Left forelimb (tissue), 1 donor: ENCODE measurements at regions not wholly inside any gene's neighbourhood (a gene's known extent, or its start where the extent isn't known, plus 50 kb on each side); places are given as distances from the start of the nearest gene placed in this dataset.

Experiments
- DNase-seq: peaks from one replicate; pipeline ENCODE4 v3.0.0-alpha.2; 2018; ENCODE audit warnings: low spot score

DNA sequence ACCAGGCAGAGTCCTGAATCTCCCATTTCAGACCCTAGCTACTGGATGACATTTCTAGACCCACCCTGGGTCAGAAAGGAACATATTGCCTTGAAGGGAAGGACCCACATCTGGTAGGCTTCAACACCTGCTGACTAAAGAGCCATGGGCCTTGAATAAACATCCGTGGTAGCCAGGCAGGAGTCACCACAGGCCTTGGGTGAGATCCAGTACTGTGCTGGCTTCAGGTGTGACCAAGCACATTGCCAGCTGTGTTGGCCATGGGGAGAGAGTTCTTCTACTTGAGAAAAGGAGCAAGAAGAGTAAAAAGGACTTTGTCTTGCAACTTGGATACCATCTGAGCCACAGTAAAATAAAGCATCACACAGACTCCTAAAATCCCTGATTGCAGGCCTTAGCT lies 332.6 kb downstream of the SLC16A7 start:
- DNase-seq, result no peak

DNA sequence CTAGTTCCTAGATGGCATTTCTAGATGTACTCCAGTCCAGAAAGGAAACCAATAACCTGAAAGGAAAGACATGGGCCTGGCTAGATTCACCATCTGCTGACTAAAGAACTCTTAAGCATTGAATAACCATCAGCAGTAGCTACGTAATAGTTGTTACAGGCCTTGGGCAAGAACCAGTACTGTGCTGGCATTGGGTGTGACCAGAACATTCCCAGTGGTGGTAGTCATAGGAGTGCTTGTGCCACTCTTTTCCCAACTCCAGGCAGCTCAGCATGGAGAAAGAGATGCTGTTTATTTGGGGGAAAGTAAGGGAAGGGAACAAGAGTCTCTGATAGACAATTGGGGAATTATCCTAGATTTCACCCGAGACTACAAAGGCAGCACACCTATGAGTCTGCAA lies 333.3 kb downstream of the SLC16A7 start:
- no peak for DNase-seq

DNA sequence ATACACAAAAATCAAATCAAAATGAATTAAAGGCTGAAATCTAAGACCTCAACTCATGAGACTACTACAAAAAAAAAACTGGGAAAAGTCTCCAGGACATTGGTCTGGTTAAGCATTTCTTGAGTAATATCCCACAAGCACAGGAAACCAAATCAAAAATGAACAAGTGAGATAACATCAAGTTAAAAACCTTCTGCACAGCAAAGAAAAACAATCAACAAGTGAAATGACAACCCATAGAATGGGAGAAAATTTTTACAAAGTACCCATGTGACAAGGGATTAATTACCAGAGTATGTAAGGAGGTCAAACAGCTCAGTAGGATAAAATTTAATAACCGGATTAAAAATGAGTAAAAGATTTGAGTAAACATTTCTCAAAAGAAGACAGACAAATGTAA lies 338.7 kb downstream of the SLC16A7 start:
- no peak for DNase-seq

DNA sequence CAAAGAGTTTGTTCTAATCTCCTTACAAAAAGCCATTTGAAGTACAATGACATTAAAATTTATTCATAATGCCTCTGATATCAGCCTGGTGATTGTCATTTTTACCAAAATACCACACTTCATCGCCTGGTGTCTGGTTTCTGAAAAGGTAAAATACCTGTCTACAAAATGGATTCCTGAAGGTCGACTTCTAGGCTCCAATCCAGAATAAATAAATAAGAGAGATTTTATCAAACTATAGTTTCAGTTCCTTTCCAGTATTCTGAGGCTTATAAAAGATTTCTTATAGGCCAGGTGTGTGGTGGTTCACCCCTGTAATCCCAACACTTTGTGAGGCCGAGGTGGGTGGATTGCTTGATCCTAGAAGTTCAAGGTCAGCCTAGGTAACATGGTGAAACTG lies 340.7 kb downstream of the SLC16A7 start:
- no peak for DNase-seq

DNA sequence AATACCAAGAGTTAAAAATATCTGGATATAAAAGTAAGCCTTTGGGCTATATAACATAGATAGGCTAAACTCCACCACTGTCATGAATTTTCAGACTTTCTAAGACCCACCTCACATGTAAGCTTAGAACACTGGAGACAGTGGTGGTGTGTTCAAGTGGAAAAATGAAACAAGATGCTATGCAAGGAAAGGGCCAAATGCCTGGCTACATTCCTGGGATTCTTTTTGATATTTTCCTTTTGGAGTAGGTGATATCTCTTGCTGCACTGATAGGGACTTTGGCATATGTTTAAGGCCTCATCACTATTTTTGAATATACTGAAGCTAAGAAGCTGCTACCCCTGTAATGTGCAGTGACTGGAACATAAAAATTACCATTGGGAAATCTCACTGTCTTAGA lies 341.3 kb downstream of the SLC16A7 start:
- no peak for DNase-seq

DNA sequence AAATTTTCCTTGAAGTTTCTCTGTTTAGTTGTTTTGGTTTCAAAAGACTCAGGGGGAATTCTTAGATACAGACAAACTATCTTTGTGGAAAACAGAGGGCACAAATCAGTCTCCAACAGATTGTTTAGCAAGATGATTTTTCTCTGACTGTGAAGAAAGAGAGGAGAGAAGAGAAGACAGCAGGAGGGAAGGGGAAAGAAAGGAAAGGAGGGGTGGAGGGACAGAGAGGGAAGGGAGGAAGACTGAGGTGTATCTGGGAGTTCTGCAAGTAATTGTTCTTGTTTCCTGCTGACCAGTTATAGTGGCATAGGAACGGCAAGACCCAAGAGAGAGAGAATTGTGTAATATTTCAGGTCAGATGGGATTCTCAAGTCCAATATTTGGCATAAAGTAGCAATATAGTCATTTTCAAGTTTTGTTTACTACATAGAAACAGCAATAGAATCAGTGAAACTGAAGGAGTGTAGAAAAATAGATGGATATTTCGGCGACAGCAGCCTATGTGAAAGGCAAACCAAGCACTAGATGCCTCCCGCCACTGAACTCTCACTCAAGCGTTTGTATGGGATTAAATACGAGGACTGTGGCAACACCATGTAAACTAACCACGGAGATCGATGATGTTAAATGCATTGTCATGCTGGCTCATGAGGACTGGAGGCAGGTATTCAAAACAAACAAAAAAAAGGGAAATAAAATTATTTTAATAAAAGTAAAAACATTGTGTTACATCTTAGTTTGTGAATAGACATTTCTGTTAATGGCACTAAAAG lies 342.5 kb downstream of the SLC16A7 start:
- DNase-seq, result no peak

DNA sequence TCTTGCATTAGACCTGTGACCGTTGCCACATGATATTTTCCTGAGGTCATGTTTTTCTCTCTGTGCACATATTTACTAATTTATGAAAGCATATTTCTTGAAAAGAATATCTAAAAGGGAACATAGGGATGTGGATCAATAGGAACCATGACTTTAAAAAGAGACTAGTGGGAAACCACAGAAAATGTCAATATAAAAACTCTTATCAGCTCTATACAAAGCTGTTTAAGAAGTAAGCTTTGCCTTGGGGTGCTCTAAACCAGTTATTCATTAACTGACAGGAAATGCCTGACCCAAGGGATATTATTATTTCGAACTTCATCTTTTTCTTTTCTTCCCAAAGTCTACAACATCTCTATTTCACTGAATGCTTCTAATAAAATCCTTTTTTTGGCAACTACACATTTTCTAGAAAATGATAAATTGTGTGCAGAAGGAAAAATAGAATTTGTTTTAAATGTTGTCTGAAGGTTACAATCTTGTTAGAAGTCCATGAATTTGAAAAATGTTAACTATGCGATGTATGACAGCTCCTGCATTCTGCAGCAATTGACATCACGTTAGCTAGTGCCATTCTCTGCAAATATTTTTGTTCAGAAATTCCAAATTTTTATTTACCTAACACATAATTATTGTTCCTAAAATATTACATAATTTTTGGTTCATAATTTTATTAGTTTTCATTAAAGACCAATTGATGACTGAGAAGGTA lies 345.0 kb downstream of the SLC16A7 start:
- DNase-seq, result no peak

DNA sequence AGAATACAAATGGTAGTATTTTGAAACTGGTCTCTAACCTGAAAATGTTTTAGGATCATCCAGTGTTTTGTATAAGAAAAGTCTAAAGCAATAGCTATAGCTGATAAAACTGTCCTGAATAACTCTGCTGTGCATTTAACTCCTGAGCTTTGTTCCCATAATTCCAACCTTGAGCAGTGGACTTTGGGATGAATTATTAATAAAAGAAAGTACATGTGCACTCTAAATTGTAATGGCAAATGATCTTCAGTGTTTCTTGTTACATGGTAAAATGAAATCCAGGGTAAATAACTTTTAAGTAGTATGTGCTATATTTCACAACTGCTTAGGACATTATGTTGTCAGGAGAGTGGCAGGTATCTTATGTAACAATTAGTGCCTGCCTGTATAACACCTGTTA lies 345.6 kb downstream of the SLC16A7 start:
- no peak for DNase-seq

DNA sequence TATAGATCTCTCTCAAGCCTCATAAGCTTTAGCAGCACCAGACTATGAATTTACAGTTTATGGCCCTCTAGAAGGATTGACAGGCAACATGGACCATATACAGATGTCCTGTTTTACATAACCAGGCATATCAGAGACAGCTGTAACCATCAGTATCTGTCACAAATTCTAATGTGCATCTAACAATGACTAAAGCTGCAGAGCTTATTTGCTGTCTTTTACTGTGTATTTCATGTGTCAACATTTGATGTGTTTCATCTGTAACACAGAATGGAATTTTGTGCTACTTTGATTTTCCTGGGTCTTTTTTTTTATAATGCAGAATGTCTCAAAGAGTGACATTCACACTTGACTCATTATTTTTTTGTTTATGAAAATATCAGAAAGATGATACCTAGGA lies 348.3 kb downstream of the SLC16A7 start:
- DNase-seq, result no peak

DNA sequence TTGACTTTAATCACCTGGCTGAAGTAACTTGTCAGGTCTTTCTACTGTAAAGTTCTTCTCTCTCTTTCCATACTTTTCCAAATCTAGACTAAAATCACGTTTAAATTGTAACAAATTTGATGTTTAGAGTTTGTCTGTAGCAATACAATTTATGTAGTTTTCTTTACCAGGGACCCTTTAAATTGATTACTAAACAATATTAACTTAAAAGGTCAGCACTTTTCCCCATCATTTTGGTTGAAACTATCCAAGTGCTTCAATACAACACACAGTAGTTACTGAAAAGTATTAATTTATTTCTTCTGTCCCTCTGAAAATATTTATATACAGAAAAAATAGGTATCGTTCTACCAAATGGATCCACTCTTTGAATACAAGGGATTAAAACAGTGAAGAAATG lies 350.8 kb downstream of the SLC16A7 start:
- DNase-seq, result no peak

DNA sequence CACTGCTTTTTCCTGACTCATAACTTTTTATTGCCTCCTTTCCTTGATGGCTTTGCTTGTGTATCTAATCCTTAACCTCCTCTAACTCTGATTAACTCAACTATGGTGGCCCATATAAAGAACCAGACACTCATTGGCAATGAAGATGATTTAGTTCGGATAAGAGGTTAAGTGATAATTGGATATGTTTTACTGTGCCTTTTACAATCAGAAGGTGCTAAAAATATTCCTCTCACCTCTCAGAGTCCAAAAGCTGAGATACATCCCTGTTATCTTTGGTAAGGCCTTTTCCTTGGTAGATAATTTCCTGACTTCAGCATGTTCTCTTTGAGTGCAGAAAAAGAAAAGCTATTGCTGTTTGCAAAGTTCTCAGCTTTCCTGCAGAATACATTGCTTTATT lies 367.7 kb downstream of the SLC16A7 start:
- DNase-seq, result no peak

DNA sequence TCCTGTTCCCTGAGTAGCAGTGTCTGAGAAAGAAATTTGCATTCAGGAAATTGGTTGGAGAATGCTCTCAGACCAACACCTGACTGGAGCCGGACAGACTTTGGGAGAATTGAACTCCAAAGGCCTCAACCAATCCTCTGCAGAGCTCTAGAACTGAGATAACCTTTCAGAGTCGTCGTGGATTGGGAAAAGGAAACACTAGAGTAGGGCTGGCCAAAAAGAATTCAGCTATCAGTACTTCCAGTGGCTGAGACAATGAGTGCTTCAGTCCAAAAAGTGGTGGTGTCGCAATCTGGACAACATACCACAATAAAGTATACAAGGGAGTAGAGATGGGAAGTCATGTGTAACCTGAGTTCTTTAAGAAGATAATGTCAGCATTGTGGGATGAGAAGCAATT lies 377.1 kb downstream of the SLC16A7 start:
- no peak for DNase-seq

DNA sequence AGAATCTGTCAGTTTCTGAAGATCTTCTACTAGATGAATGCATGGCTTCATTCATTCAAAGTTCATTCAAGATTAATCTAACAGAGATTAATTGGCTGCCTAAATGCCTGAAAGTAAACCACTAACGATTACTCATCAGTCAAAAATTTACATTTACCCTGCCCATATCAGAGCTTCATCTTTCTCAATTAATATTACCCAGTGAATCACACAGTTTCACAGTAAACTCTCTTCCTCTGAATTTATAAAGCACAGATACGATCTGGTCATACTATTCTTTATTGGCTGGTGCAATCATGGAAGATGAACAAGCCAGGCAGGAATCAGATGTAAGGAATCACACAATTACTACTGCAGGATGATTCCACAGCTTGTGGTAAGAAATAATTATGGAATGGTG lies 377.7 kb downstream of the SLC16A7 start:
- no peak for DNase-seq

DNA sequence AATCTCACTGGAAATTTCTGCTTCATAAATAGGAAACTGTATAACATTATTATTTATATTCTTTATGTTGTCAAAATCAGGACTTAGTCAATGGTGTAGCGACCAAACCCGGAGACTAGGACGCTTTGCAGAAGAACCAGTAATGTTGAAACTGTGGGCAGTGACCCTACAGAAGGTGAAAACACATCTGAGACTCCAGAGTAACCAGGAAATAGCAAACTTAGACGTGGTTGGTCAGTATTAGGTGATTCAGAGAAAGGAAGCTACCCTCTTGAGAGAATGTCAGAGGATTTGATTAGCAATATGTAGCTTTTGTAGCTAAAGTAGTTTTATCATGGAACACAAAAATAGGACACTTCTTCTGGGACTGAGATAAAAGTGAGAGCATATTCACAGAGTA lies 381.9 kb downstream of the SLC16A7 start:
- DNase-seq, result no peak

DNA sequence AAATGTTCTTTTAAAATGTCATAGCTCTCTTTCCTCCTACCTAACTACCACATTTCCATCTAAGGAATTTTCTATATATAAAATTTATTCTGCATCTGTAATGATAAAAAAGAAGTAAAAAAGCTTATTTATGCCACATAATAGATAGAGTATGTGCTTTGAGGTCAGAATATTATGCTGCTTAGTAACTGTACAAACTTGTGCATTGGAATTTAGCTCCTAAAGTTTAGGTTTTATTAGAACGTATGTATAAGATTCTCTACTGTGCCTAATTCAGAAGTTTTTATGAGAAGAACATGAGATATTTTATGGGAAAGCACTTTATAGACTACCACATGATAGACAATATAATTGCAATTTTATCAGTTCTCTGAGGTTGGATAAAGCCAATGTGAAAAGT lies 384.6 kb downstream of the SLC16A7 start:
- no peak for DNase-seq

DNA sequence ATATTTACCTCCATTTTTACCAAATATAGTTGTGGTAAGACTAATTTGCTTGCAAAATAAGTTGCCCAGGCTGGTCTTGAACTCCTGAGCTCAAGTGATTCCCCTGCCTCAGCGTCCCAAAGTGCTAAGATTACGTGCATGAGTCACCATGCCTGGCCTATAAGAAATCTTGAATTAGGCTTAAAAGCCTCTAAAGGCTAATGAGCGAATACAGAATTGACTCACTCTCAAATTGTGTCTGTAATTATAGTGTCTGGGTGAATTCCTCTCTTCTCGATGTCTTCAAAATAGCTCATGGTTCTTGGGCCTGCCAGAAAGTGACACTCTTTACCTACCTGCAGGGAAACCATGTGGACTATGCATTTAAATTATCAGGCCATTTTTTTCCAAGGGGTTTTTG lies 403.5 kb downstream of the SLC16A7 start:
- DNase-seq, result no peak

DNA sequence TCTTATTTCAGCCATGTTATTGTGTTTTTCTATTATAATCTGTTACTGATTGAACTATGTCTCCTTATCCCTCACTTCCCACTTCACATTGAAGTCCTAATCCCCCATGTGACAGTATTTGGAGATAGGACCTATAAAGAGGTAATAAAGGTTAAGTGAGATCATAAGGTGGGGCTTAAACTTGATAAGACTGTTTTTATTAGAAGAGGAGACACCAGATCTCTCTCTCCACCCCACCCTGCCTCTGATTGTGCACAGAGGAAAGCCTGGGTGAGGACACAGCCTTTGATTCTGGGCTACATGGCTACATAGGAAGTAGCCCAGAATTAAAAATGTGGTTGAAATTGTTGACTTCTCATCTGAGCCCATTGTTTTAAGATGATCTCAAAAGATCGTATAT lies 414.7 kb downstream of the SLC16A7 start:
- DNase-seq, result no peak

DNA sequence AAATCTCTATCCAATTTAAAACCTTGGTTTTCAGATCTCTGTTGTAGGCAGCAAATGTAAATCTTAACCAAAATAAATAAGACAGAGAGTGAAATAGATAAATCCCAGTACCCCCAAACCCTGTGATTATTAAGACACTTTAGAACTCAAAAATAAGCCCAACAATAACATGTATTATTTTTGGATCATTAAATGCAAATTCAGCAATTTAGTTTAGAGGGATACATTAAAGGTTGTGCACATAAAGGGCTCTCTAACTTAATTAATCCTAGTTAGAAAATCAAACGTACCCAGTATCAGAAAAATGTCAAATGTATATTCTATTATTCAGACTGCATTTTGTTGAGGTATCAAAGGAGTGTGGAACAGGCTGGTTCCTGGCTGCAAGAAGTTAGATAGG lies 416.8 kb downstream of the SLC16A7 start:
- DNase-seq, result no peak

DNA sequence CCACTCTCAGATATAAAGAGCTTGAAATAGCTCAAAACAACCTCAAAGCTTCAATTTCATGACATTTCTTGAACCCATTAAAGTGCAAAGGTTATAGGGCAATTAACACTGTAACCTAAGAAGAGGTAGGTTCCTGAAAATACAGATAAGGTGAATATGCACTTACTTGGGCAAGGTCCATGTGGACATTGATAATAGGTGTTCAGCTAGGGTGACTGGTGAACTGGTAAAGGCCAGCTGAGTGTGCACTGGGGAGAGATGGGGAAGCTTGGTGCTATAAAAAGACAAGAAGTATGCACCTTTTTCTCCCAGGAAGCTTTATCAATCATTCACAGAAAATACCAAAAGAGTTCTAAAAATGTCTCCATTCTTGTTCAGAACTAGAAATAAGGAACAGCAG lies 418.6 kb downstream of the SLC16A7 start:
- no peak for DNase-seq

DNA sequence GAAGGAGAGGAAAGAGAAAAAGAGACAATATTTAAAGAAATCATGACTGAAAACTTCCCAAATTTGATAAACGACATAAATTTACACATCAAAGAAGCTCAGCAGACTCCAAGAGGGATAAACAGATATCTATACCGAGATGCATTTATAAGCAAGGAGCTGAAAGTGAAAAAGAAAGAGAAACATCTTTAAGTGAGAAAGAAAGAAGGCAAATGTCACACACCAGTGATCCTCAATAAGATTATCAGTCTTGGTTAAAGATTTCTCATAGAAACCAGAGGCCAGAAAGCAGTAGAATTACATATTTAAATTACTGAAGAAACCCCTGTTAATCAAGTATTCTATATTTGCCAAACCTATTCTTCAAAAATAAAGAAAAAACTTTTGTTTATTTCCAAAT lies 424.2 kb downstream of the SLC16A7 start:
- DNase-seq, result no peak

DNA sequence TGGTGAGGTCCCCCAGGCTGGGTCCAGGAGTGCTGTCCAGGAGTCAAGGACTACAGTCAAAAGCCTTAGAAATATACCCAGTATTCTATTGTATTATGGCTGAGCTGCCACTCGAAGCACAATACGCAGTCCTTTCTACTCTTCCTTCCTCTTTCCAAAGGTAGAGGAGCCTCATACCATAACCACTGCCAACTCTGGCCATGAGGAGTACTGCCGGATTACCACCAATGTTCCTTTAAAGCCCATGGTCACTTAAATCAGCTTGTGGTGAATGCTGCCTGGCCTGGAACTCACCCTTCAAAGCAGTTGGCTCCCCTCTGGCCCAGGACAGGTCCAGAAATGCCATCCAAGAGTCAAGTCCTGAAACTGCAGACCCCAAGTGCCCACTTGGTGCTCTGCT lies 425.4 kb downstream of the SLC16A7 start:
- DNase-seq, result no peak

DNA sequence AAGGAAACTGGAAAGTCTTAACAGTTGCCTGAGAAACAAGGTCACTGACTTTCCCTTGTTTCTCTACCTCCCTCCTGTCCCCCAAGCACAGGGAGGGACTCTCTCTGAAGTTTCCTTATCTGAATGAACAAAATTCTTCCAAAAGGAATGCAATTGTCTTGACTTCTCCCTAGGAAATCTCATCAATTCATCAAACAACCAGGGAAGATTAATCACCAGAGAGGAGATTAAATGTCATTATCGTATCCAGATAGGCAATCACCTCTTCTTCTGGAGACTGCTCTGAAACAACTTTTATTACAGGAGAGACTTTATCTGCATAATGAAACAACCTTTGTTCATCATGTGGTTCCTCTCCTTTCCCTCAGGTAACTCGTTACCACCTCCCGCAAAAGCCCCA lies 431.4 kb downstream of the SLC16A7 start:
- no peak for DNase-seq

DNA sequence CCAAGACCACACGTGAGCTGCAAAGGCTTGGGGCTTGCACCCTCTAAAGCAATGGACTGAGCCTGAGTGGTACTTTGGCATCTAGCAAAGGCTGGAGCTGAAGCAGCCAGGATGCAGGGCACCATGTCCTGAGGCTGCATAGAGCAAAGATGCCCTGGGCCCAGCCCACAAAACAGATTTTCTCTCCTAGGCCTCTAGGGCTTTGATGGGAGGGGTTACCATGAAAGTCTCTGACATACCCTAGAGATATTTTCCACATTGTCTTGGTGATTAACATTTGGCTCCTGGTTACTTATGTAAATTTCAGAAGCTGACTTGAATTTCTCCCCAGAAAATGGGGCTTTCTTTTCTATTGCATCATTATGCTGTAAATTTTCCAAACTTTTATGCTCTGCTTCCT lies 438.3 kb downstream of the SLC16A7 start:
- no peak for DNase-seq

DNA sequence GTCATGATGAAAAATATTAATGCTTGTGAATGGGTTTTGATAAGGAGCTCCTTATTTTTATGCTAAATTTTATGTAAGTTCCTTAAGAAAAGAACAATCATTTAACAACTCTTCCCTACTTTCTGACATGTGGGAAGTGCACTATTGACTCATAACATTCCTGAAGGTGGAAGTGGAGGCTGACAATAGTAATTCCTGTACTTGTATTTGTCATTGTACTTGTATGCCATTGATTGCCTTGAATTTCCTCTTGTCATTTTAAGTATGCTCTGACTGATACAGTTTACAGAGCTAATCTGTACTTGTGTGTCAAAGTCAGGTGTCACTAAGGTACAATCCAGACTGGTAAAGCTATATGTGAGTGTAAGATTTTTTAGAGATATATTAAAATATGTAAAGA lies 440.0 kb downstream of the SLC16A7 start:
- no peak for DNase-seq
